HG03097 (cell line): ENCODE measurements at regions not wholly inside any gene's neighbourhood (a gene's known extent, or its start where the extent isn't known, plus 50 kb on each side); places are given as distances from the start of the nearest gene placed in this dataset.
"Not testable (repeated sequence)": the region's sequence is repeated elsewhere in the genome, so short reads cannot be mapped to it uniquely, and the experiment has no call there.

Source experiments
- ATAC-seq: cut with Tn5 transposase; IDR thresholded peaks from one replicate; pipeline ENCODE4 v1.9.1; 2021; ENCODE audit not compliant: unreplicated experiment, low FRiP score

DNA sequence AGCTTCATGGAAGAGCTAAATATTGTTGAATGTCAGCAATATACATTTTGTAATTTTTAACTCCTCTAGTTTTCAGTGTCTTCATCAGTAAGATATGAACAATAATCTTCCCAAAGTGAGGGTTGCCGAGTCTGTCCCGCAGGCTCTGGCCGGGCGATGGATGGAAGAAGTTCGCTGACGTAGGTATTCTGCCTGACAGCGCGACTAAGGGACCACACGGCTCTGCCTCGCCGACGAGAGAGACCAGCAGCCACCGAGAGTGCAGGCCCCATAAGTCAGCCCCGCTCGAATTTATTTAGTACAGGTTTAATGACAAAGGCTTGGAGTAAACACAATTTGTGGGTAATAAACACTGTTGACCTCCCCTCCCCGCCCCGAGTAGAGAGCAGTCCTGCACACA is 427.4 kb upstream of the NECTIN3 start:
- ATAC-seq = no peak

DNA sequence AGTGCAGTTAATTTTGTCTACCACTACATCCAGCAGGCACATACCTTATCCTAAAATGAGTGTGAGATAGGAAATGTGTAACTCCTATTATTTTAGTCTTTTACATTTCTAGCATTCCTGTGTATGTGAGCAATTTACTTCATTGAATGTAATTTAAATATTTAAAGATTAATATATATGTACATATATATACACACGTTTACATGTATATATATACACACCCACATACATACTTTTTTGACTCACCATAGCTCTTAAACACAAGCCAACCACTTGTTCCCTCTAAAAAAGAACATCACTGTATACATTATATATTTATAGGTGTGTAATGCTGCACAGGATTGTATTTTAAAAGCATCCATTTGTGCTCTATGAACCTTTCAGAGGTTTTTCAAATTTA is 425.6 kb upstream of the NECTIN3 start:
- ATAC-seq = no peak

GRCh38 chr3:110646496-110646895 is 425.1 kb upstream of the NECTIN3 start:
- ATAC-seq = no peak

DNA sequence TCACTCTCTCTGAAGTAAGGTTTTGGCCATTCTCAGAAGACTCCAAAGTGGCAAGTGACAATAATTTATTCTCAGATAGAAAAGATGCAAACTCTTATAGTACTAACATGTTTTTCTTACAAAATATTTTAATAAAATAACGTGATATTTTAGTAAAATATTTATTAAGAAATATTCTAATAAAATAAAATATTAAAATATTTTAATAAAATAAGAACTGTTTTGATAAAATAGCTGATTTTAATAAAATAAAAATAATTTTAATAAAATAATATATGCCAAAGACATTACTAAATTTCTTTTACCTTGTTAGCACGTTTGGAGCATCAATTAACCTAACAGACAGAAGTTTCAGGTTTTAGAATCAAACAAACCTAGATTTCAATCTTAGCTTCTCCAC is 424.0 kb upstream of the NECTIN3 start:
- ATAC-seq = no peak

DNA sequence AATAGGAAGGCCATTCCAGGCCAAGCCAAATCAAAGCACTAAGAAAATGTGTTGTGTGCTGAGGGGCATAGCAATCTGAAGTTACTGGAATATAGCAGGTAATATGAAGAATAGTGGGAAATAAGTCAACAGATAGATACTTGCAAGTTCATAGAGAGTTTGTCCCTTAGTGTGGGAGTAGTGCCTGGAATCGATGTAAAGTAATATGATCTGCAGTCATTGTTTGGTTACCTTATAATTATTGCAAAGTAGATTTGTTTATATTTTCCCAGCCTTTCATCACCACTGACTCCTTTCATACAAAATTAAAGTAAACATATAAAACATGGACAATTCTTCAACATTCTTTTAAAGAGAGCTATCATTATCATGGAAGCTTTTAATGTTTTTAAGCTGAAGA is 420.9 kb upstream of the NECTIN3 start:
- ATAC-seq = no peak

- no peak for ATAC-seq
Observed at GRCh38 chr3:110654843-110655502, 416.6 kb upstream of the NECTIN3 start.

- ATAC-seq = no peak
Observed at GRCh38 chr3:110656394-110657025, 415.1 kb upstream of the NECTIN3 start.

GRCh38 chr3:110664148-110664547 is 407.5 kb upstream of the NECTIN3 start:
- no peak for ATAC-seq

DNA sequence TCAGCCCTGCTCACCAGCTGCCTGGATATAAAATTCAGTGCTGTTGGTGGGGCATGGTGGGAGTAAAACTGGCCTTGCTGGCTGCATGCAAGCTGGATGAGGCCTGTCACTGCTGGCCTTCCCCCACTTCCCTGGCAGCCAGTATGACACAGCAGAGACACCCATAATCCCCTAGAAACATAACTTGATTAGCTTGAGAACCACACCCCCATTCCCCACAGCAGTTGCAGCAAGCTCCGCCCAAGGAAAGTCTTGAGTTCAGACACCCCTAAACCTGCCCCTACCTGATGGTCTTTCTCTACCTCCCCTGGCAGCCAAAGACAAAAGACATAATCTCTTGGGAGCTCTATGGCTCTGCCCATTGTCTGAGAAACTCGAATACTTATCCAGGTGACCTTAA is 405.1 kb upstream of the NECTIN3 start:
- ATAC-seq = no peak

DNA sequence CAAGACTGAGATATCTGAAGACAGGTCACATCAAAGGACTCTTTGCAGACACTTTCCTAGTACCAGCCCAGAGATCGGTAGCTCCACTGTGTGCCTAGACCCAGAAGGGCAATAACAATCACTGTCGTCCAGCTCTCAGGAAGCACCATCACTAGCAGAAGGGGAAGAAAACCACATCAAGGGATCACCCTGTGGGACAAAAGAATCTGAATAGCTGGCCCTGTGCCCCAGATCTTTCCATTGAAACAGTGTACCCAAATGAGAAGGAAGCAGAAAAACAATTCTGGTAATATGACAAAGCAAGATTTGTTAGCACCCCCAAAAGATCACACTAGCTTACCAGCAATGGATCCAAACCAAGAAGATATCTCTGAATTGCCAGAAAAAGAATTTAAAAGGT is 404.4 kb upstream of the NECTIN3 start:
- no peak for ATAC-seq

DNA sequence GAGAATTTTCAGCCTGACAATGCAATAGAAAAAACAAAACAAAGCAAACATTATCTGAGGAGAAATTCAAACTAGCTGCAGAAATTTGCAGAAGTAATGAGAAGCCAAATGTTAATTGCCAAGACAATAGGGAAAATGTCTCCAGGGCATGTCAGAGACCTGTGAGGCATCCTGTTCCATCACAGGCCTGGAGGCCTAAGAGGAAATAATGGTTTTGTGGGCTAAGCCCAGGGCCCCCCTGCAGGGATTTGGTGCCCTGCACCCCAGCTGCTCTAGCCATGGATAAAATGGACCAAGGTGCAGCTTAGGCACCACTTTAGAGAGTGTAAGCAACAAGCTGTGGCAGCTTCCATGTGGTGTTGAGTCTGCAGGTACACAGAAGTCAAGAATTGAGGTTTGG is 401.2 kb upstream of the NECTIN3 start:
- ATAC-seq = no peak

- ATAC-seq = no peak
Observed at GRCh38 chr3:110677506-110677905, 394.1 kb upstream of the NECTIN3 start.

DNA sequence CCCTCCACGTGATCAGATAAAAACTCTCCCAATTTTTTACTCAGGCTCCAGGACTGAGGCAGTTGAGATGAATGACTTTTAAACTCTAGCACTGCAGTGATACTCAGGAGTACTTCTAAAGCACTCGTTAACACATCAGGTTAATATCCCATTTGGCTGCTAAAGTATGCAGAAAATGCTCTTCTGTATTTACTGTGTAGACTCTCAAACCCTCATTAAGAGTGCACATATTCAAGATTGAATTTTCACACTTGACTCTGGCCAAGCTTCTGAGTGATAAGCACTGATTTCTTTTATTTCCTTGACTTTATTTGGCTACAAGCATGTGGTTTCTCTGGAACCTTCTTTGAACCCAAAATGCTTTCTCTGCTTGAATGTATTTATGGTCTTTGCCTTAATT is 392.3 kb upstream of the NECTIN3 start:
- no peak for ATAC-seq

DNA sequence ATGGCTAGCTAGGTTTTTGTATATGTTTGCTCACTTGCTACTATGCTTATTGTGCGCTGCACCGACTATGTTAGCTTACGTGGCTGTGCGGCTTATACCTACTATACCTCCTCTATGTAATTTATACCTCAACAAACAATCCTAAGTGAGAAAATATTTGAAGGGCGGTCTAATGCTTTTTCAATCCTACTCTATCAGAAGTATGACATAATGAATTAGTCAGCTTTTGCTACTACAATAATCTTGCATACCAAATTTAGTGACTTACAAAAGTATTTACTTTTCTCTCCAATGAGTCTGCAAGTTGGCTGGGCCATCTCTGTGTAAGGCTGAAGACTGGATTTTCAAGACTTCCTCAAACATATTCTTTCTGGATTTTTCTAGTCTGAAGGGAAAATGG is 391.2 kb upstream of the NECTIN3 start:
- ATAC-seq = no peak

- no peak for ATAC-seq
Observed at GRCh38 chr3:110684466-110684865, 387.1 kb upstream of the NECTIN3 start.

GRCh38 chr3:110685630-110686029 is 386.0 kb upstream of the NECTIN3 start:
- ATAC-seq = no peak

GRCh38 chr3:110686701-110687100 is 384.9 kb upstream of the NECTIN3 start:
- no peak for ATAC-seq

DNA sequence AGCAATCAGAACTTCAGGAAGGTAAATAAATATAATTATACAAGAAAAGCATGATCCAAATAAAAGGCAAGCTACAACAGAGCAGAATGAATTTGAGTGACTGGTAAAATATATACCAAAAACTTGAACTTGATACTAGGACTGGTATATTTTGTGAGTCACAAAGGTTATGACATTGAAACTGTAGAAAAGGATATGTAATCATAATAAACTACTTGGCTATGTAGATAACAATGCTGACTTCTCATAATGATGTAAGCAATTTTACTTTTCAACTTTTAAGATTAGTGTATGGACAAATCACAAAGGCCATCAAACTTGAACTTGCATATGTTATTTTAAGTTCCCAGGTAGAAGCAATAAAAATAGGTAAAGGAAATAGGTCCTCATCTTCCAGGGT is 384.5 kb upstream of the NECTIN3 start:
- ATAC-seq = no peak

DNA sequence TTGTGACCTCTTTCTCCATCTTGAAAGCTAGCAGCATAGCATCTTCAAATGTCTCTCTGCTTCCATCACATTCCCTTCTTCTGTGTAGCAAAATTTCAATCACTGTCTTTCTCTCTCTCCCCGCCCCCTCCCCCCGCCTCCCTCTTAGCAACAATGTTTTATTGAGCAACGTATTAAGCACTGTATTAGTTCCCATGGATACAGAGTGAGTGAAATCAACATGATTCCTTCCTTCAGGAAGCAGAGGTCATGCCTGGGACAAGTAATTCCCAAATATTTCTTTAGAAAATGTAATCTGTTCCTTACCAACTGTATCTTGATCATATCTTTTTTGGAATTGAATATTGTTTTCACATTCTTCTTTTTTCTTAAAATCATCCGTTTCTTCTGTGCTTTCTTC is 373.7 kb upstream of the NECTIN3 start:
- no peak for ATAC-seq

DNA sequence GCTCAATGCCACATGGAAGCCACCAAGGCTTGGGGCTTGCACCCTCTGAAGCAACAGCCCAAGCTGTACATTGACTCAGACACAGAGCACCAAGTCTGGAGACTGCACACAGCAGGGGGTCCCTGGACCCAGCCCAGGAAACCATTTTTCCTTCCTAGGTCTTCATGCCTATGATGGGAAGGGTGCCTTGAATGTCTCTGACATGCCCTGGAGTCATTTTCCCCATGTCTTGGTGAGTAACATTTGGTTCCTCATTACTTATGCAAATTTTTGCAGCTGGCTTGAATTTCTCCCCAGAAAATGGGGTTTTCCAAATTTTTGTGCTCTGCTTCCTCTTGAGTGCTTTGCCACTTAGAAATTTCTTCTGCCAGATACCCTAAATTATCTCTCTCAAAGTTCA is 367.3 kb upstream of the NECTIN3 start:
- not testable (repeated sequence) for ATAC-seq

- ATAC-seq = no peak
Observed at GRCh38 chr3:110708156-110708555, 363.5 kb upstream of the NECTIN3 start.

GRCh38 chr3:110710156-110710555 is 361.5 kb upstream of the NECTIN3 start:
- ATAC-seq = no peak

GRCh38 chr3:110710603-110711002 is 361.0 kb upstream of the NECTIN3 start:
- ATAC-seq = no peak
